ENCODE measurements at regions not wholly inside any gene's neighbourhood (a gene's known extent, or its start where the extent isn't known, plus 50 kb on each side); places are given as distances from the start of the nearest gene placed in this dataset.
A peak's percentile ranks its signal among the peaks of the same experiment; 100 is the strongest.
"Not testable (repeated sequence)": the region's sequence is repeated elsewhere in the genome, so short reads cannot be mapped to it uniquely, and the experiment has no call there.

DNA sequence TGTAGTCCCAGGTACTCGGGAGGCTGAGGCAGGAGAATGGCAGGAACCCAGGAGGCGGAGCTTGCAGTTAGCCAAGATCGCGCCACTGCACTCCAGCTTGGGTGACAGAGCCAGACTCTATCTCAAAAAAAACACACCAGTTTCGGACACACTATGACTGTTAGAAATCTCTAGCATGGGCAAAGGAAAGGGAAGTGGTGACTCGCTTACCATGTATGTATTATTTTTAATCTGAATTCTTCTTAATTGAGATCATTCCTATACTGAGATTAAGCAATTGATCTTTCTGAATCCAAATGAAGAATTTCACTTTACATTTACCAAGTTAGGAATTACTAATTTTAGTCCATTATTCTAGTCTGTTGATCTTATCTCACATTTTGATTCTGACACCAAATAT is 459.2 kb upstream of the ALCAM start:
- no peak for DNase-seq

DNA sequence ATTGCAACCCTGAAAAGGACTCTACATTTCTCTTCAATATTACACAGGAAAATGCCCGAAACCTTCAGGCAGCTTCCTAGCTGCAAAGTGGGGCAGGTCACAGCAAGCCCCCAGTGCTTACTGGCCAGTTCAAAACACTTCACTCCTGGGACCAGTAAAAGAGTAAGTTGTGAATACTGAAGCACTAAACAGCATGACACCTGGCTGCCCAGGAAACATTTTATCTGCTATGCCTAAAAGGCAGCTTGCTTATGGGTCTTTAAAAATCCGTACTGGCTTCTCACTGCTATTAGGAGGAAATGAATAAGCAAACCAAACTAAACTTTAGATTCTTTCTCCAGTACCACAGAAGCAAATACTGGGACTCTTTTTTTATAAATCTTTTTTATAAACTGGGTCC is 457.9 kb upstream of the ALCAM start:
- peak; percentile 67 for DNase-seq

DNA sequence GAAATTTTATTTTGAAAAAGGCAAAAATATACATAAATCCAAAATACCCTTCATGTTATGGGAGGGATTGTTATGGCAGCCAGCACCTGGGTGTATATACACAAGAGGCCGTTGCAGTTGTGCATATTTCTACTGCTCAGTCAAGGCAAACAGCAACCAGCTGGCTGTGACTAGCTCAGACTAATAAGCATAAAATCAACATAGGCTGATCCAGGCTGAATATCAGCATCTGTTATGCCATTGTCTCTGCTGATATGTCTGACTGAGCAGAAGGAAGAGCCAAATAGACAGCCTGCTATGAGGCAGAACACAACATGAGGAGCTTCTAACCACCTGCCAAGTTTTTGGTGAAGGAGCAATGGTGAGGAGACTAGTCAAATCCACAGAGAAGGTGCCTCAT is 457.5 kb upstream of the ALCAM start:
- peak; percentile 91 for DNase-seq

DNA sequence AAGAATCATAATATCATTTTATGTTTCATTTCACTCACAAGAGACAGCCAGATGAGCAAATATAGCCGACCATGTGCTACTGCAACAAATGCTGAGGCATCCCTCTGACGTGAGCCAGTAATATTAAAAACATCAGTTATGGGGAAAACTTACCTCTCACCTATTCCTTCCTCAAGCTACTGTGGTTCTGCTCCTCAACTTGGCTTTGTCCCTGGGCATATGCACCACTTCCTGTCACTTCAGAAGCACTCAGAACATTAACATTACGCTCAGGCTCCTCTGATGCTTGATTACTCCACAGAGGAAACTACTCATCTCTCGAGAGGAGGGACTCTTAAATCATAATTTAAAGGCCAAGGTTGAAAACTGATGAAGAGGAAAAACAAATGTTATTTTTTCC is 457.0 kb upstream of the ALCAM start:
- DNase-seq, result peak; percentile 19

DNA sequence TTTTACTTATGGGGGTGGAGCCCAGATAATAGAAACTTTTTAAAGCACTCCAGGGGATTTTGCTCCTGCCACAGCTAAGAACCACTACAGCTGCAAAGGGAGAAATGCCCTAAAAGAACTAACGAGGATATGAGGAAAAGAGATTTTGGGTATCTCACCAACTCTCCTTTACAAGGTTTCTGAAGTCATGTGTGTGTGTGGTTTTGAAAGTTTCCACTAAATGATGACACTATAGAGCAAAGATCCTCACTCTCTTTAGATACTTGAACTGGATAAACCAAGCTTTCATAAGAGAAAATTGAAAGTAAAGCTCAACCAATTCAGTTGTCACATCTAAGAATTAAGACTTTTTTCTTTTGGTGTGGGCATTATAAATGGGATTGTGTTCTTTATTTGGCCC is 455.3 kb upstream of the ALCAM start:
- no peak for DNase-seq

DNA sequence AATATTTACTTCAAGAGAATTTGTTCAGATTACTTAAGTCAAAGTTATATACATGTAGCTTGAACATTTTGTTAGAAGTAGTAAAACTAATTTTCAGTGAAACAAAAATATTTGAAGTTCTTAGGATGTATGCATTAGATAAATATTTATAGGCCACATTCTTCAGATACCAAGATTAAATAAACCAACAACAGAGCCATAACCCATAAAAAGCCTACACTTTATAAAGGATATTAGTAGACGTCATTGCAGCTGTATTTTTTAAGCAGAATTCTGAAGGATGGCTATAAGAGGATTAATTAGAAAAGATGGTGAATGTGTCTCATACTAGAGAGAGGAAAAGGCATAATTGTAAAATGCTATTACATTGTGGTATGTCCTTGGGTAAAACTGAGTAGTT is 449.7 kb upstream of the ALCAM start:
- no peak for DNase-seq

DNA sequence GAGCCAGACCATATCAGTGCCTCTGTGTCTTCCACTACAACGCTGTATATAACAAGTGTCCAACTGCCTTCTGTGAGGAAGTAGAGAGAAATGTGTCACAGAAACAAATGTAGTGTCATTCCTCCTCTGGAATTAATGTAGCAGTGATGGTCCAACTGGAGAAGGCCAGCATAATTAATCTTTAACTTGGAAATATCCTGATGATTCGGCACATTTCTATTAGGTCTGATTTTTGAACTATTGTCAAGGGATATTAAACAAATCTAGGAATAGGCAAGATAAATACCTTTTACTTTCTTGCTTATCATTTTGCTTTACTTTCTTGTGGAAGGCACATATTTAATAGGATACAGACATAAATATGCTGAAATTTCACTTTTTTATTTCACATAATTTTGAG is 446.2 kb upstream of the ALCAM start:
- no peak for DNase-seq

DNA sequence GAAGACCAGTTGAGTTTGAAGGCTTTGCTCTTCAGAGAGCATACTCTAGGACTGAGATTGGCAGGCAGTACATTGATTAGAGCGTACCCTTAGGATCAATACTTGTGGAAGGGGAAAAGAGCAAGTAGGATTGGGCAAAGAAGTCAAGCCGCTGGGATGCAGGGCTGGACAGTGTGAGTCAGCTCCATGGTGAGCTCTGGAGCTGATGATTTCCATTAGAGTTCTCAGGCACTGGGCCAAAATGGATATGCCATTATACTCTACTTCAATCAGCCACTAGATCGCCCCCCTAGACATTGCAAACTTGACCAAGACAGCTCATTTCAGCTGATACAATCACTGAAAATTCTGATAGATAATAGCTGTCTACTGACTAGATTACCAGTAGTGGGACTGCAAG is 432.7 kb upstream of the ALCAM start:
- DNase-seq, result no peak

DNA sequence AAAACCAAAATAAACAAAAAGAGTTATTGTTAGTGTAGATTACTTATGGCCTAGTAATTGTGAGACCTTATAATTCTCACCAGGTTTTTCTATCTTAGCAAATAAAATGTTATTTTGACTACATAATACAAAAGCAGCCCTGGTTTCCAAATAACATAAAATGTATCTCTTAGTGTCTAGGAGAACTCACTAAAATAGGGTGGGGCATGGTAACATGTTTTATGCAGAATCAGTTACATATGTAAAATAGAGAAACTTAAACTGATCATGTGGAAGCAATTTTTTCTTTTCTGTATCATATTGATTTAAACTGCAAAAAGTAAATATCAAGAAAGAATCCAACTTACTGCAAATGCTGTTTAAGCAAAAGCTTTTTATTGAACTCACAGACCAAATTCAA is 431.1 kb upstream of the ALCAM start:
- DNase-seq, result no peak

DNA sequence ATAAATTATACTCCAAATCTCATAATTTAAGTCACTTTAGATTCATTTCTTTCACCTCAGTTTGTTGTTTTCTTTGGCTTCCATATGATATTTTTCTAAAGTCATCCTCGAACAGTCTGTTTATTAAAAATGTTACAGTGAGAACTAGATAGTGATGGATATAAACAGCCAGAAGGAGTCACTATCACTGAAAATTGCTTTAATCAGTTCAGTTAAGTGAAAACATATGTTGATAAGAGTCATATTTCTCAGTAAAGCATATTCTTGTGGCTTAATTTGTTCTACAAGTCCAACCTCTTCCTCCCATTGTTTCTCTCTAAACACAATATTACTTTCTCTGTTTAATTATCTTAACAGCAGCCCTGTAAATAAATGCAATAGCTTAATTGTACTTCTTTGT is 427.5 kb upstream of the ALCAM start:
- no peak for DNase-seq

DNA sequence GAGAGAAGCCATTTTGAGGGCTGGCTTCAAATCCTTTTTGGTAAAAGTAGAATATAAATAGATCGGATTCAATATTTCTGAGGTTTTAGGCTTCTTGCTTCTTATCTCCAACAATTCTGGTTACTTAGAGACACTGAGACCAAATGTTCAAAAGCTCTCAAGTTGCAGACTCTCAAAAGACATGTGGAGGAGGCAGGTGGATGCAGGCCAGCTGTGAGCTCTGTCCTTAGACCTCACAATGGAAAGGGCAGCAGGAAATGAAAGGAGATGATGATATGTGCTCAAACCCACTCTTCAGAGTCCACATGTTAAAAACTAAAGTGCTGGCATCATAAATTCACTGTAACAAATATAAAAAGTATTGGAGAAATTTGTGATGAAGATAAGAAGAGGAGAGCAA is 424.9 kb upstream of the ALCAM start:
- DNase-seq, result peak; percentile 24

DNA sequence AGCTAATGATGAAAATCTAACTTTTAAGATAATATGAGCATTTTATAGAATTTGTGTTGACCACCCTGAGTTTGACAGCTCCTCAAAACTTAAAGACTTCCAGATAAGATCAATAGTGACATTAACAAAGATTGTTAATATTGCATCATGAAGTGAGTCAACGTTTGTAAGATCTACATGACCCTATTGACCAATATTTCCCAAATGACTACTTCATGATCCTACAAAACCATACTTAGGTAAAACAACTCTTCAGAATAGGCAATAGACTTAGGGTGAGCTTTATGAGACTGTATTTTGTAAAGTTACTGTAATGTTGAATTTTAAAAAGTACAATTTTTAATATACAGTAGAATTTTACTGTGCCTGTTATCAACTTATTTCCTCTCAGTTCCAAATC is 422.7 kb upstream of the ALCAM start:
- no peak for DNase-seq

DNA sequence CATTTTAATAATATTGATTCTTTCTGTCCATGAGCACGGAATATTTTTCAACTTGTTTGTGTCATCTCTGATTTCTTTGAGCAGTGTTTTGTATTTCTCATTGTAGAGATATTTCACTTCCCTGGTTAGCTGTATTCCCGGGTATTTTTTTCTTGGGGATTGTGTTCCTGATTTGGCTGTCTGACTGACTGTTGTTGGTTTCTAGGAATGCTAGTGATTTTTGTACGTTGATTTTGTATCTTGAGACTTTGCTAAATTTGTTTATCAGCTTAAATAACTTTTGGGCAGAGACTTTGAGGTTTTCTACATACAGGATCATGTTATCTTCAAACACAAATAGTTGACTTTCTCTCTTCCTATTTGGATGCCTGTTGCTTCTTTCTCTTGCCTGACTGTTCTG is 418.8 kb upstream of the ALCAM start:
- DNase-seq, result no peak

DNA sequence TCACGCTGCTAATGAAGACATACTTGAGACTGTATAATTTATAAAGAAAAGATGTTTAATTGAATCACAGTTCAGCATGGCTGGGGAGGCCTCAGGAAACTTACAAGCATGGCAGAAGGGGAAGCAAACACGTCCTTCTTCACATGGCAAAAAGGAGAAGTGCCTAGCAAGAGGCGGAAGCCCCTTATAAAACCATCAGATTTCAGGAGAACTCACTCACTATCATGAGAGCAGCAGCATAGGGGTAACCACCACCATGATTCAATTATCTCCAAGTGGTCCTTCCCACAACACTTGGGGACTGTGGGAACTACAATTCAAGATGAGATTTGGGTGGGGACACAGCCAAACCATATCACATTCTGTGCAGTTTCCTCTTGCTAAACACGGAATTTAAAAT is 416.9 kb upstream of the ALCAM start:
- not testable (repeated sequence) for DNase-seq

DNA sequence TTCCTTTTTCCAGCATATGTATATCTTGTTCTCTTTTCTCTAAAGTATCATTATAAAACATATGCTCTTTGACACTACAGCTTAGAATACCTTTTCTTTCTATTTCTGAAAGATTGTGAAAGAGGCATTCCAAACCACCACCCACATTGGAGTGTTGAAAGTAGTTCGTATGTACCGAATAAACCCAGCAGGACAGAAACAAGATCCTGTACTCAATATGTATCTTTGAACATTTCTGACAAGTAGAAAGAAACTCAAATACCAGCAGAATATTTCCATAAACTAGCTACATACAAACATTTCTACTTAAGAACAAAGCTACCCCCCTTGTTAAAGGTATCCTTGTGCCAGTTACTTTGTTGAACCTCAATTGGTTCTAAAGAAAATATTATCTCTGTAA is 415.3 kb upstream of the ALCAM start:
- no peak for DNase-seq

DNA sequence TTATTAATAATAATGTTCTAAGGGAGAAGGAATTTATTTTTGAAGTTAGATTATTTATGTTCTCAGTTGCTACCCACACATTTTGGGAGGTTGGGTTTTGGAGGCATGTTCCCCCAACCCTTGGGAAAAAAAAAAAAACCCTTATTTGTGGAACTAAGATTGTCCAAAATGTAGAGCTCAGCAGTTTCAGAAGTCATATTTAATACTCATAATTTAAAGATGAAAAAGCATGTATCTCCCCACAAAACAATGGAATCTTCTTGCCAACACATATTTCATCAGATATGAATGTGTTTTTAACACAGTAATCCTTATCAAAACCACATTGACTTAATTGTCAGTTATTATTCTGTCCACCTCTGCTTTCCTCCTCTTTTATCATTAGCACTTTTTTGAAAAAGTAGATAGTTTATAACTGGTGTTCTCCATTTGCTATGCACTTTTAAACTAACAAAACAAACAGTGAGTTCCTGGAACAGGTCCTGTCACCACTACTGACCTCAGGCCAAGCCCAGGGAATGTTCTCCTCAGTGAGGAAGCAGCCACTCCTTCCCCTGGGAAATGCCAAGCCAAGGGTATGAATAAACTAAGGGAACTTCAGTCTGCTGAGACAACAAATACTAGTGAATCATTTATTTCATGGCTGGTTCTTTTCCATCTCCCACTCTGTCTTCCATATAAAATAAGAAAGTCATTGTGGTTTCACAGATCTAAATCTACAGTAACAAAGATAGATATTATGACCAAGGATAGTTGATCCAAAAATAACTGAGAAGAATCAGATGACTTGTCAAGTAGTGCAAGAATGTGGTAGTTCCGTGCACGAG is 414.4 kb upstream of the ALCAM start:
- no peak for DNase-seq

DNA sequence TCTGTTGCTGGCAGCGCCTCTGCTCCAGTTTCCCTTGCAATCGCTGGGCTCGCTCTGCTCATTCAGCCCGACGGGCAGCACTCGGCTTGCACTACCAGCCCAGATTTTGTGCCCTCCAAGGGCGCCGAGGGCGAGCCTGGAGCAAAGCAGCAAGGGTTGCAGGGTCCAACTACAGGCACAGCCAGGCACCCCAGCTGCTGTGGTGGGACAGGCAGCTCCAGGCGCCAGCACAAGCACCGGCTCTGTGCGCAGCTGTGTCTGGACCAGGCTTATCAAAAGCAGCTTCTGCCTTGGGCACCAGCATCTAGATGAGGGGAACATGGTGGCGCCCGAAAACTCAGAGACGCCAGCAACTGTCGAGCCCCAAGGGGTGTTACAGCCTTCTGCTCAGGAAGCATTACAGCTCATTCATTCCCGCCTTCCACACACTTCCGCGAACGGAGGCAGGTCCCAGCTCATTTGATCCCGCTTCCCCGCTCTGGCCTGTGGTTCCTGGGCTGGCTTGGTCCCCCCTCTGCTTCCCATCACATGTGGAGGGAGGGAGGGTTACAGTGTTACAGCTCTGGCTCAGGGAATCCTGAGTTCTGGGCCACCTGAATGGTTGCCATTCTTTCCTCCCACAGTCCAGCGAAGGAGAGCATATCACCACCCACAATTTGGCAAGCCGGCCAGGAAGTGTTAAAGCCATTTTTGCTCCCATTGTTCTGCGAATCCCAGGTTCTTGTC is 409.9 kb upstream of the ALCAM start:
- no peak for DNase-seq

DNA sequence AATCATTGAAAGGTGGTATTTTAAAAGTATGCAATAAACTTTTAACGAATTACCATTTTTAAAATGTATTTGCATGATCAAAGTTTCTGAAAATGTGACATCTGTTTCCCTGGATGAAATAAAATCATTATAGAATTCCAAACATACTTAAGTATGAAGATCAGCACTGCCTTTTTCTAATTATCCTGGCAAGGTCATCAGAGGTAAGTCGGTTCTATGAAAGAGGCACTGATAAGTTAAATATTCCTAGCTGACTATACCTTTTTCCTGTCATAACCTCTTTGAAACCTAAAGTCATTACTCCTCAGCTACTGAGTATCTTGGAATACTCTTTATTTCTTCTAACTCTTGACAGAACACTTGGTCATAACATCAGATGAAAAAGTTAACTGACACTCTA is 406.1 kb upstream of the ALCAM start:
- DNase-seq, result no peak

DNA sequence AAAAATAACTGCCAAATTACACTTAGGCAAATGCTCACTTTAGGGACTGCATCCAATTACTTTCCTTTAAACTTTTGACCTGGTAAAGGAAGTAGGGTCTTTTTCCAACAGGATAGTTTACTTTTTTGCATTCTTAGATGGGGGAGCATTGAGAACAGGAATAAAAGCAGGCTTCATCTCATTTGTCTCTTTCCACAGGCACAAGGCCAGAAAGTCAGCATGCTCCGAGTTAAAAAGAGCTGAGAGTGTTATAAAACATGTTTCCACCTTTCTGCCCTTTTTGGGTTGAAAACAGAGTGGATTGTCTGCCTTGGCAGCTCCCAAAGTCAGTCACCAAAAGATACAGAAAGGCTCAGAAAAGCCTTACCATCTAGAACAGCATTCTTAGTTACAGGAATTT is 404.9 kb upstream of the ALCAM start:
- no peak for DNase-seq

DNA sequence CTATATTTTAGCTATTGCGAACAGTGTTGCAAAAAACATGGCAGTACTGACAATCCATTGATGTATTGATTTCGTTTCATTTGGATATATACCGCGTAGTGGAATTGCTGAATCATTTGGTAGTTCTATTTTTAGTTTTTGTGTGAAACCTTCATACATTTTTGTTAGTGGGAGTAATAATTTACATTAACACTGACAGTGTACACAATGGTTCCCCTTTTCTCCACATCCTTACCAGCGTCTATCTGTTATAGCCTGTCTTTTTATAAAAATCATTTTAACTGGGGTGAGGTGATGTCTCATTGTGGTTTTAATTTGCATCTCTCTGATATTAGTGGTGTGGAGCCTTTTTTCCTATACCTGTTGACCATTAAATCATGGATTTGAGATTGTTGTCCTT is 392.4 kb upstream of the ALCAM start:
- no peak for DNase-seq

DNA sequence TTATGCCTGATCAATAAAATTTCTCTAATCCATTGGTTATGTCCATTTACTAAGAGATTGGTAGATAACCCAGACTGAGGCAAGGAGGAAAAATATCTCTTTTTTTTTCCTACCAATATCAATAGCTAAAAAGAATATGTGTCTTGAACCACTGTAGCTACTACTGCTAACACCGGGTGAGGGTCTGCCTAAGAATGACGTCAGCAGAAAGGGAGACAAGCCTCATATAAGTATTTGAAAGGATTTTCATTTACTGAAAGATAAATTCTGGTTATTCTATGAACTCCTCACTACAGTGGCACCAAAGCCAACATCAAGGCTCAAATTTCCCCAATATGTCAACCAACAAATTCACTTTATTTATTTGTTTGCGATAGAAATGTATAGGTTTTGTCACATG is 389.0 kb upstream of the ALCAM start:
- no peak for DNase-seq

DNA sequence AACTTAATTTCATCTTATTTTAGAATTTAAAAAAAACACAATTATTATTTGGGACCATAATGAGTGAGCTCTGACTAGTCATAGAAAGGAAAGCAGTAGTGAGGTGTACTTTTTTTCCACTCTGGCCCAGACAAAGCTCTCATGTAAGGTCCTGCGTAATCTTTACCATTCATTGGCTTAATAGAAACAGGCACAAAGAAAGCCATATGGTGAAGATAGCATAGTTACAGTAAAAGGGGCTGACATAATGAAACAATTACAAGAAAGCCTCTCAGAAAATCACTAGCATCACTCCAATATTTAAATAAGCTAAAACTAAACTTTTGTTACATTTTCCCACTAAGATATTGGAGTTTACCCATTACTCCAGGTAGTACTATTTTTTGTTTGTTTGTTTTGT is 384.6 kb upstream of the ALCAM start:
- DNase-seq, result no peak

DNA sequence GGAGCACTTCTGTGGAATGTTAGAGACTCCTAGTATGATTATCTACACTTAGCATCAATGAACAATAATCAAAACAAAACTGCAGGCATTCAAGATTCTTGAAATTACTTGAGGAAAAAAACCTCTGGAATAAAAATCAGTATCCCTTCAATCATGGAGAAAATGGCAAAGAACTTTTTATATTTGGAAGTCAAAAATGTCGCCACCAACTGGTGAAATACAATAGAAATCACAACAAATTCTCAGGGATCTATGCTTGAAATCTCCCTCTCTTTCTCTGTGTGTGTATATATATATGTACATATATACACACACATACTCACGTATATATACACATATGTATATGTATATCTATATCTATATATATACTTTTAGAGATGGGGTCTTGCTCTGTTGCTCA is 378.9 kb upstream of the ALCAM start:
- DNase-seq, result no peak

DNA sequence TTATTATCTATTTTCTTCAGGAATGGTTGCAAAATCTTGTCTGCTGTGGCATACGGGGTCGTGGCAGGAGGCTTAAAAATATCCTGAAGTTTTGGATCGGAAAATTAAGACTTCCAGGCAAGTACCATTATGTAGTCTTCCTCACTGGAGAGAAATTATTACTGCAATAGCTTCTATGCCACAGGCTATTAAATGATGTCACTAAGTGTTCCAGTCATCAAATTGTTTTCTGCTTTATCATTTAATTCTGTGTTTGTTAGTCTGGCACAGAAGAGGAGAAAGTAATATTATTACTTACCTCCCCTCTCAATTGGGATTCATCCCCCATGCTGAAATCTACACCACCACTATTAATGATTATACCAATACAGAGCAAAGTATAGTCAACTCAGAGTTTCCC is 378.2 kb upstream of the ALCAM start:
- DNase-seq, result no peak

DNA sequence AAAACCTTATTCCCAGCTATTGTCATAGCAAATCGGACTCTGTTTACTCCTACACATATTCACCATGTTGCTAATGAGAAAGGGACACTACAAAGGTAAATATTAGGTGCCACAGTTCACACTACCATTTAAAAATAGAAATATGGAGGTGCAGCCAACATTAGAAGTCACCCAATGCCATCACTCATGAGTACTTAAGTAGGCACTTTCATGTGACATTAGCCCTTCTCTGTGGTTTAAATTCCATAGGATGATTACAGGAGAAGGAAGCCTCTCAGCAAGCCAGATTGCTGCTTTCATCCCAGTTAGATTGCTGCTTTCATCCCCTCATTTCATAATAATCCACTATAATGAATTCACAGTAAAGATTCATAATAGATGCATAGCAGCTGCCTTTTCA is 376.8 kb upstream of the ALCAM start:
- DNase-seq, result no peak
